Neural cell (in vitro differentiated cells): ENCODE measurements at regions not wholly inside any gene's neighbourhood (a gene's known extent, or its start where the extent isn't known, plus 50 kb on each side); places are given as distances from the start of the nearest gene placed in this dataset.

ENCODE experiments used
- H2AFZ ChIP-seq: fragments of 200-600, 300-800 bp; sonication (generic), shearing (Covaris generic); 2 replicates; pipeline ENCODE4 v1.6.0; 2014; ENCODE audit warnings: low read depth, mild to moderate bottlenecking, antibody characterized with exemption, low read length, moderate library complexity
- H3F3A ChIP-seq: fragments of 200-600 bp; shearing (Covaris generic); 2 replicates; pipeline ENCODE4 v1.6.1; 2016; ENCODE audit warnings: mild to moderate bottlenecking, moderate library complexity, mixed read lengths, antibody characterized with exemption, low read length; ENCODE audit not compliant: insufficient read depth, poor library complexity, severe bottlenecking
- H3K27ac ChIP-seq: fragments of 200-600, 300-800 bp; sonication (generic), shearing (Covaris generic); 2 replicates; pipeline ENCODE4 v1.5.1; 2014; ENCODE audit warnings: mild to moderate bottlenecking, low read length, moderate library complexity
- H3K27me3 ChIP-seq: fragments of 300-800, 200-600 bp; sonication (generic), shearing (Covaris generic); 2 replicates; pipeline ENCODE4 v1.6.0; 2014; ENCODE audit warnings: mild to moderate bottlenecking, low read depth, low read length, moderate library complexity; ENCODE audit not compliant: insufficient read depth
- H3K36me3 ChIP-seq: fragments of 300-800, 200-600 bp; sonication (generic), shearing (Covaris generic); 2 replicates; pipeline ENCODE4 v1.5.1; 2014; ENCODE audit warnings: mild to moderate bottlenecking, antibody characterized with exemption, low read length, moderate library complexity; ENCODE audit not compliant: insufficient read depth
- H3K4me2 ChIP-seq: fragments of 300-800, 200-600 bp; sonication (generic), shearing (Covaris generic); 2 replicates; pipeline ENCODE4 v1.6.0; 2014; ENCODE audit warnings: mild to moderate bottlenecking, low read length
- H3K4me3 ChIP-seq: fragments of 300-800, 200-600 bp; sonication (generic), shearing (Covaris generic); 2 replicates; pipeline ENCODE4 v1.5.1; 2014; ENCODE audit warnings: mild to moderate bottlenecking, low read length, moderate library complexity
- H3K79me2 ChIP-seq: fragments of 200-600 bp; shearing (Covaris generic); replicated peaks from 2 replicates; pipeline ENCODE4 v1.6.0; 2014; ENCODE audit warnings: mild to moderate bottlenecking, low read length, moderate library complexity; ENCODE audit not compliant: insufficient read depth
- H3K9ac ChIP-seq: fragments of 300-800, 200-600 bp; sonication (generic), shearing (Covaris generic); 2 replicates; pipeline ENCODE4 v1.6.1; 2016; ENCODE audit warnings: mild to moderate bottlenecking, low read length, mixed read lengths
- H3K9me2 ChIP-seq: fragments of 200-600 bp; shearing (Covaris generic); 2 replicates; pipeline ENCODE4 v1.6.1; 2016; ENCODE audit warnings: mild to moderate bottlenecking, low read length, mixed read lengths; ENCODE audit not compliant: insufficient read depth
- H3K9me3 ChIP-seq: fragments of 200-600, 300-800 bp; sonication (generic), shearing (Covaris generic); 2 replicates; pipeline ENCODE4 v1.6.1; 2016; ENCODE audit warnings: mild to moderate bottlenecking, mixed run types, low read length, moderate library complexity, mixed read lengths
- H4K20me1 ChIP-seq: fragments of 200-600 bp; shearing (Covaris generic); 2 replicates; pipeline ENCODE4 v1.6.1; 2016; ENCODE audit warnings: mild to moderate bottlenecking, mixed run types; ENCODE audit not compliant: insufficient read depth
- CTCF ChIP-seq: fragments of 450-650 bp; IDR thresholded peaks from 2 replicates; pipeline ENCODE4 v1.5.1; 2014; ENCODE audit warnings: antibody characterized with exemption, mild to moderate bottlenecking, moderate library complexity; ENCODE audit not compliant: poor library complexity, severe bottlenecking
- EP300 ChIP-seq: fragments of 450-650 bp; conservative IDR thresholded peaks from 2 replicates; pipeline ENCODE4 v1.6.1; 2014; ENCODE audit warnings: antibody characterized with exemption, mild to moderate bottlenecking, moderate library complexity; ENCODE audit not compliant: poor library complexity, severe bottlenecking
- EZH2 ChIP-seq: fragments of 200-600, 300-800 bp; shearing (Covaris generic), sonication (generic); IDR thresholded peaks from 2 replicates; pipeline ENCODE4 v1.6.1; 2014; ENCODE audit warnings: antibody characterized with exemption, low read length, borderline replicate concordance, mild to moderate bottlenecking; ENCODE audit not compliant: insufficient read depth, poor library complexity, severe bottlenecking
- MXI1 ChIP-seq: fragments of 450-650 bp; conservative IDR thresholded peaks from 2 replicates; pipeline ENCODE4 v1.6.1; 2014; ENCODE audit warnings: antibody characterized with exemption, mild to moderate bottlenecking; ENCODE audit not compliant: poor library complexity, severe bottlenecking
- POLR2AphosphoS5 ChIP-seq: IDR thresholded peaks from 2 replicates; pipeline ENCODE4 v1.6.1; 2012
- RAD21 ChIP-seq: fragments of 450-650 bp; conservative IDR thresholded peaks from 2 replicates; pipeline ENCODE4 v1.6.1; 2014; ENCODE audit warnings: antibody characterized with exemption, mild to moderate bottlenecking, moderate library complexity
- REST ChIP-seq: IDR thresholded peaks from 2 replicates; pipeline ENCODE4 v1.6.1; 2012; ENCODE audit warnings: borderline replicate concordance
- SMC3 ChIP-seq: fragments of 450-650 bp; conservative IDR thresholded peaks from 2 replicates; pipeline ENCODE4 v1.6.1; 2014; ENCODE audit warnings: antibody characterized with exemption, mild to moderate bottlenecking, moderate library complexity; ENCODE audit not compliant: poor library complexity
- TAF1 ChIP-seq: IDR thresholded peaks from 2 replicates; pipeline ENCODE4 v1.6.1; 2012; ENCODE audit warnings: low read depth

- Histone ChIP-seq H2AFZ (no peak overlapping the region), H3K79me2 (no peaks in the 10 kb centered on the region), H3K4me2 (no peak overlapping the region), H3K9me2 (no peaks in the 10 kb centered on the region), H3K9me3 (no peaks in the 10 kb centered on the region), H3F3A (no peaks in the 10 kb centered on the region), H4K20me1 (no peaks in the 10 kb centered on the region), H3K27ac (no peak overlapping the region), H3K9ac (no peak overlapping the region), H3K27me3 (no peaks in the 10 kb centered on the region), H3K36me3 (no peaks in the 10 kb centered on the region), H3K4me3 (no peak overlapping the region)
- TF ChIP-seq POLR2AphosphoS5 (no peak), EP300 (no peak), SMC3 (no peak), REST (no peak), MXI1 (no peak), EZH2 (no peak), CTCF (no peak), TAF1 (no peak), RAD21 (no peak)
These were observed 414.6 kb downstream of the PCDH7 start for GRCh38 chr4:31134720-31135119.

GRCh38 chr4:31139767-31140166, 419.6 kb downstream of the PCDH7 start:
- H3K27ac ChIP-seq: no peak overlapping the region

More at GRCh38 chr4:31139767-31140166, 419.6 kb downstream of the PCDH7 start:
- Histone ChIP-seq H3F3A (no peaks in the 10 kb centered on the region), H3K9me2 (no peaks in the 10 kb centered on the region), H3K4me2 (no peak overlapping the region), H3K36me3 (no peaks in the 10 kb centered on the region), H3K9me3 (no peaks in the 10 kb centered on the region), H2AFZ (no peak overlapping the region), H3K79me2 (no peaks in the 10 kb centered on the region), H4K20me1 (no peaks in the 10 kb centered on the region), H3K27me3 (no peaks in the 10 kb centered on the region), H3K9ac (no peak overlapping the region), H3K4me3 (no peak overlapping the region)
- TF ChIP-seq EP300 (no peak), REST (no peak), RAD21 (no peak), MXI1 (no peak), CTCF (no peak), SMC3 (no peak), POLR2AphosphoS5 (no peak), TAF1 (no peak), EZH2 (no peak)
